ENCODE measurements at regions not wholly inside any gene's neighbourhood (a gene's known extent, or its start where the extent isn't known, plus 50 kb on each side); places are given as distances from the start of the nearest gene placed in this dataset.

- Histone ChIP-seq H3K27me3 (ENCODE audit: insufficient read depth, low read length) (no peaks in the 10 kb centered on the region), H3K4me1 (ENCODE audit: insufficient read depth, low read length) (no peaks in the 10 kb centered on the region), H3K9ac (ENCODE audit: extremely low read depth, insufficient read length, low read length) (no peak overlapping the region), H3T11ph (ENCODE audit: low read length) (no peak overlapping the region), H4K5ac (ENCODE audit: insufficient read length, low read depth, low read length) (no peak overlapping the region), H3K4me2 (ENCODE audit: insufficient read depth, insufficient read length, low read length) (no peak overlapping the region), H2AK5ac (ENCODE audit: insufficient read length, low read length) (no peak overlapping the region), H4K91ac (ENCODE audit: insufficient read length, low read depth, low read length) (no peak overlapping the region), H2BK5ac (ENCODE audit: insufficient read length, low read length) (no peak overlapping the region), H3K4ac (ENCODE audit: low read depth, low read length) (no peak overlapping the region), H2BK120ac (ENCODE audit: low read depth, low read length, poor library complexity, severe bottlenecking) (no peak overlapping the region), H2BK12ac (ENCODE audit: insufficient read length, low read depth, low read length) (no peak overlapping the region), H2BK15ac (ENCODE audit: low read depth, low read length) (no peak overlapping the region), H3K23ac (ENCODE audit: insufficient read length, low read depth, low read length) (no peak overlapping the region), H4K8ac (replicated peaks; ENCODE audit: insufficient read length, low read depth, low read length) (no peak overlapping the region), H3K79me1 (ENCODE audit: insufficient read depth, low read depth, low read length, poor library complexity, severe bottlenecking) (no peaks in the 10 kb centered on the region), H2BK20ac (ENCODE audit: low read depth, low read length, poor library complexity, severe bottlenecking) (no peak overlapping the region), H3K9me3 (ENCODE audit: control insufficient read depth, low read depth, low read length) (no peaks in the 10 kb centered on the region), H3K27ac (ENCODE audit: insufficient read length, low read depth, low read length) (no peak overlapping the region), H4K20me1 (ENCODE audit: control insufficient read depth, insufficient read depth, insufficient read length) (no peaks in the 10 kb centered on the region), H3K23me2 (ENCODE audit: insufficient read length, low read depth, low read length, poor library complexity, severe bottlenecking) (no peaks in the 10 kb centered on the region), H3K14ac (ENCODE audit: insufficient read depth, low read length) (no peak overlapping the region), H2AFZ (ENCODE audit: low read length) (no peak overlapping the region), H3K18ac (ENCODE audit: insufficient read length, low read depth, low read length) (no peak overlapping the region), H3K56ac (ENCODE audit: insufficient read length, low read depth, low read length) (no peak overlapping the region), H3K79me2 (ENCODE audit: insufficient read depth, low read length) (no peaks in the 10 kb centered on the region)
- H3K4me3 Mint-ChIP-seq, result no peak overlapping the region
- H3K27me3 Mint-ChIP-seq (ENCODE audit: low read depth), result no peaks in the 10 kb centered on the region
- peaks cover 5 to 8% of the 10 kb centered on the region in 2 experiments for H3K4me1 Mint-ChIP-seq
- H3K9me3 Mint-ChIP-seq, result no peaks in the 10 kb centered on the region; a peak in 1 of 5 replicates
- H3K27ac Mint-ChIP-seq, result no peak overlapping the region
- H3K36me3 Mint-ChIP-seq (ENCODE audit: insufficient read depth in 1 of 3, low read depth in 3 of 3), result no peaks in the 10 kb centered on the region
- DNase-seq, result no peak
- no peak for TF ChIP-seq CTCF (conservative IDR thresholded peaks at IDR 0.05)
Observed at GRCh38 chr4:176453079-176453478, 133.3 kb downstream of the SPCS3 start.
